K562 (cell line): ENCODE measurements at regions not wholly inside any gene's neighbourhood (a gene's known extent, or its start where the extent isn't known, plus 50 kb on each side); places are given as distances from the start of the nearest gene placed in this dataset.
A peak's percentile ranks its signal among the peaks of the same experiment; 100 is the strongest.

Experiments used
- CCNT2 ChIP-seq: IDR thresholded peaks from 2 replicates; pipeline ENCODE4 v1.6.1; 2011; ENCODE audit warnings: borderline replicate concordance, low read depth, mild to moderate bottlenecking, moderate library complexity, mixed read lengths, low read length; ENCODE audit not compliant: insufficient read length; ENCODE audit errors: extremely low read depth
- ETS1 ChIP-seq: conservative IDR thresholded peaks from 2 replicates; pipeline ENCODE4 v1.6.1; 2011; ENCODE audit warnings: low read depth, mild to moderate bottlenecking, low read length; ENCODE audit not compliant: control insufficient read depth
- ETS2 ChIP-seq: IDR thresholded peaks from 2 replicates; pipeline ENCODE4 v1.6.1; 2016; ENCODE audit warnings: borderline replicate concordance, missing genetic modification characterization, mild to moderate bottlenecking, moderate library complexity, missing compliant biosample characterization; ENCODE audit not compliant: poor library complexity, severe bottlenecking
- EZH2 ChIP-seq: IDR thresholded peaks from 2 replicates; pipeline ENCODE4 v1.6.1; 2012; ENCODE audit warnings: low read depth, mild to moderate bottlenecking, inconsistent platforms, low read length, borderline replicate concordance
- FOS ChIP-seq: IDR thresholded peaks from 3 replicates; pipeline ENCODE4 v1.6.1; 2011; ENCODE audit not compliant: insufficient read length; ENCODE audit errors: extremely low read depth
- GTF2B ChIP-seq: IDR thresholded peaks from 2 replicates; pipeline ENCODE4 v1.6.1; 2011; ENCODE audit not compliant: insufficient read length; ENCODE audit errors: extremely low read depth
- ID3 ChIP-seq, 2 experiments: fragments of 250-450 bp in 1 of 2; fragments of 450-650 bp in 1 of 2; sonication (Bioruptor Pico) in 1 of 2; IDR thresholded peaks; 2 replicates each; pipeline versions ENCODE4 v1.6.1 to v1.8.0; 2016 to 2021; ENCODE audit warnings: mild to moderate bottlenecking in 2 of 2, moderate library complexity in 2 of 2, missing compliant biosample characterization in 1 of 2, missing genetic modification characterization in 1 of 2
- KLF13 ChIP-seq: fragments of 450-650 bp; IDR thresholded peaks from 2 replicates; pipeline ENCODE4 v1.6.1; 2016; ENCODE audit warnings: missing genetic modification characterization, low read depth, mild to moderate bottlenecking, missing compliant biosample characterization, moderate library complexity, borderline replicate concordance
- MEF2D ChIP-seq: conservative IDR thresholded peaks from 2 replicates; pipeline ENCODE4 v1.6.1; 2016; ENCODE audit warnings: low read depth, missing genetic modification characterization, missing compliant biosample characterization
- RBM15 ChIP-seq: fragments of 200-400 bp; formaldehyde crosslinking; IDR thresholded peaks from 2 replicates; pipeline ENCODE4 v1.6.1; 2018; ENCODE audit warnings: mild to moderate bottlenecking, low read length, moderate library complexity; ENCODE audit not compliant: insufficient read depth
- STAT5A ChIP-seq: IDR thresholded peaks from 2 replicates; pipeline ENCODE4 v1.6.1; 2012; ENCODE audit warnings: low read length, inconsistent platforms, borderline replicate concordance
- THRA ChIP-seq: fragments of 450-650 bp; IDR thresholded peaks from 2 replicates; pipeline ENCODE4 v1.6.1; 2017; ENCODE audit warnings: mild to moderate bottlenecking, moderate library complexity
- U2AF2 ChIP-seq: fragments of 200-400 bp; formaldehyde crosslinking; optimal IDR thresholded peaks from 2 replicates; pipeline ENCODE3; 2017; ENCODE audit warnings: low read depth, mild to moderate bottlenecking, low read length
- ZBTB17 ChIP-seq: fragments of 450-650 bp; formaldehyde crosslinking; IDR thresholded peaks from 2 replicates; pipeline ENCODE4 v1.4.0; 2020; ENCODE audit warnings: mild to moderate bottlenecking
- ZNF12 ChIP-seq: sonication (generic); formaldehyde crosslinking; IDR thresholded peaks from 2 replicates; pipeline ENCODE4 v1.4.0; 2020; ENCODE audit warnings: mild to moderate bottlenecking, missing genetic modification reagents
- ZNF398 ChIP-seq: fragments of 250-450 bp; sonication (Bioruptor Pico); IDR thresholded peaks from 2 replicates; pipeline ENCODE4 v1.8.0; 2021; ENCODE audit warnings: moderate library complexity, mild to moderate bottlenecking, inconsistent platforms

GRCh38 chr18:62450175-62450545 lies 72.7 kb upstream of the ZCCHC2 start (continued):
- TF ChIP-seq RBM15, result no peak
- TF ChIP-seq ZNF398, result peak; percentile 65
- peak; percentile 59 for TF ChIP-seq ETS2
- no peak for TF ChIP-seq GTF2B
- no peak for TF ChIP-seq CCNT2
- TF ChIP-seq THRA, result no peak
- peak; percentile 92 for TF ChIP-seq ZBTB17 (CRISPR knock-in tag)
- no peak for TF ChIP-seq ZNF12
- no peak for TF ChIP-seq FOS
- peak; percentile 79 for TF ChIP-seq ID3 (CRISPR knock-in tag; IDR thresholded peaks at IDR 0.05)
- peak; percentile 97 for TF ChIP-seq ID3 (tag; IDR thresholded peaks at IDR 0.05)
- no peak for TF ChIP-seq STAT5A
- peak; percentile 85 for TF ChIP-seq KLF13
- TF ChIP-seq U2AF2, result no peak
- no peak for TF ChIP-seq EZH2
- no peak for TF ChIP-seq ETS1
- peak; percentile 92 for TF ChIP-seq MEF2D (tag)
